ENCODE measurements at regions not wholly inside any gene's neighbourhood (a gene's known extent, or its start where the extent isn't known, plus 50 kb on each side); places are given as distances from the start of the nearest gene placed in this dataset.

DNA sequence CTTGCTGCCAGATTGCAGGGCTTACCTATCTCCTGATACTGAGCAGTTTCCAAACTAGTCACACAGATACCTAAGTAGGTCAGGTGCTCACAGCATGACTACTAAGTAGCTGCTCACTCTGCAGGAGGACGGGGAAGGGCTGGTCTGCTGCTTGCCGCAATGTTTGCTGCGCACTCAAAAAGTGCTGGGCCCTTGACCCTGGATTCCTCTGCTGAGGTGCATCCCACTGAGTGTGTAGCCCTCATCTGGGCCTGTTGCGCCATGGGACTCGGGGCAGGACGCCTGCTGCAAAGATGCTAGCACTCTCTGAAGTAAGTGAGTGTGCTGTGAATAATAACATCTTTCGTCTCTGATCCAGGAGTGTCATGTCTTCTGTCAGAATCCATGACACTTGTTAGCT is 59.2 kb upstream of the MEDAG start:
- Histone ChIP-seq H3K9me3 (ENCODE audit: control insufficient read depth, low read length) (no peaks in the 10 kb centered on the region), H3K4me3 (ENCODE audit: low read length) (no peak overlapping the region), H3K27me3 (replicated peaks; ENCODE audit: control insufficient read depth, insufficient read depth, low read length) (no peaks in the 10 kb centered on the region), H3K4me1 (ENCODE audit: control insufficient read depth, insufficient read depth, low read length) (peaks cover 25% of the 10 kb centered on the region), H3K36me3 (ENCODE audit: control insufficient read depth, insufficient read depth, low read length, severe bottlenecking) (no peaks in the 10 kb centered on the region), H3K9ac (ENCODE audit: low read length) (no peak overlapping the region)
- no peak for DNase-seq (ENCODE audit: low read depth)

DNA sequence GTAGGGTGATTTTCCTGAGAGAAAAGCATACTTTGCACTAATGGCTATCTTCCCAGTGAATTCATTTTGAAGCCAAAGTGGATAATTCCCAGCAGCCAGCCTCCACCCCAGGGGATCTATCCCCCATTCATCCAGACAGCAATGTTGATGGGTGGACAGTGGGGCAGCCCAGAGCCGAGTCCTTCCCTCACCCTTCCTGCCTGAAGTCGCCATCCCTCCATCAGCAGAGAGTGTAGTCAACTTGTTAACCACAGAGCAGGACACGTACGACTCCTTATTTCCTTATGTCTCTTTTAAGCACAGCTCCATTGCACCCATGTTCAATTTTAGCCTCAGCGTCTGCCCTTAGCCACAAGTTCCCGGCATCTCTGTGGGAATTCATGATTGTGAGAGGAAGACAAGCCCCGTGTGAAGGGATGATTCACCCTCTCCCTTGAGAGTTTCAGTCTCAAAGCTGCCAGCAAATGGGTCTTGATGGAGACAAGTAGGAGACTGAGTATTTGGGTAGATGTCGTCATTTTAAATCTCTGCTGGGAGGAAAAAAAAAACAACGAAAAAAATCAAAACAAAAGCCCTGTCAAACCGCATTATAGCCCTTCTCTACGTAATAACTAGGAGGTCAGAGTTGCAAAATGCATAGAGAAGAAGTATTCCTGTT is 58.3 kb upstream of the MEDAG start:
- Histone ChIP-seq H3K4me1 (ENCODE audit: control insufficient read depth, insufficient read depth, low read length) (peaks cover 25% of the 10 kb centered on the region), H3K9ac (ENCODE audit: low read length) (peak overlapping the region; percentile 60), H3K9me3 (ENCODE audit: control insufficient read depth, low read length) (no peaks in the 10 kb centered on the region), H3K36me3 (ENCODE audit: control insufficient read depth, insufficient read depth, low read length, severe bottlenecking) (no peaks in the 10 kb centered on the region), H3K27me3 (replicated peaks; ENCODE audit: control insufficient read depth, insufficient read depth, low read length) (no peaks in the 10 kb centered on the region), H3K4me3 (ENCODE audit: low read length) (peak overlapping the region; percentile 55)
- peak; percentile 95 for DNase-seq (ENCODE audit: low read depth)

DNA sequence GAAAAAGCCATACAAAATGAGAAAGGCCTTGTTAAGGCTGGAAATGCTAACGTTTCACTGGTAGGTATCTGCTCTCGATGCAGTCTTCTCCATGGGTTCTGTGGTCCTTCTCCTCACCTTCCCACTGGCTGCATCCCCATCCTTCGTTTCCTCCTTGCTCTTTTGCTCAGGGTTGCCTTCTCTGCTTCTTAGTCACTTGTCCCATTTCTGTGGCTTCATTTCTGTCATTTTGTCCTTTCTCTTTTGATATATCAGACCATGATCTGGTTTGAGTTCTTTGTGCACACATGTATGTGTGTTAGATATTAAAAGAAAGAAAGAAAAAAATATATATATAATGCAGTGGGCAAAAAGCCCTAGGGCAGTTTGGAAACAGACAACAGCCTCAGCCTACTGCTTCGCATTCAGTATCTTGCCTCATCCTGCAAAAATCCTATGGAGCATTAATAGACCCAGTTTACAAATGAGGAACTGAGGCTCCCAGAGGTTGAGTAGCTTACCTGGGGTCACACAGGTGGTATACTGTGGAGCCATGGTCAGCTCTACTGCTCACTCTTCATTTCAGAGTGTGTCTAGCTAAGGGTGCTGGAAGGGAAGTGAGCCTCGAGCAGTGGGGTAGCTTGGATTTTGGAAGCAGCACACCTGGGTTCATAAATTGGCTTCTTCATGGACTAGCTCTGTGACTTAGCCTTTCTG is 57.6 kb upstream of the MEDAG start:
- no peaks in the 10 kb centered on the region for H3K27me3 ChIP-seq (replicated peaks; ENCODE audit: control insufficient read depth, insufficient read depth, low read length)
- H3K9ac ChIP-seq (ENCODE audit: low read length), result peak overlapping the region; percentile 58
- DNase-seq (ENCODE audit: low read depth), result no peak
- peaks cover 25% of the 10 kb centered on the region for H3K4me1 ChIP-seq (ENCODE audit: control insufficient read depth, insufficient read depth, low read length)
- H3K36me3 ChIP-seq (ENCODE audit: control insufficient read depth, insufficient read depth, low read length, severe bottlenecking), result no peaks in the 10 kb centered on the region
- no peaks in the 10 kb centered on the region for H3K9me3 ChIP-seq (ENCODE audit: control insufficient read depth, low read length)
- H3K4me3 ChIP-seq (ENCODE audit: low read length), result peak overlapping the region; percentile 55

DNA sequence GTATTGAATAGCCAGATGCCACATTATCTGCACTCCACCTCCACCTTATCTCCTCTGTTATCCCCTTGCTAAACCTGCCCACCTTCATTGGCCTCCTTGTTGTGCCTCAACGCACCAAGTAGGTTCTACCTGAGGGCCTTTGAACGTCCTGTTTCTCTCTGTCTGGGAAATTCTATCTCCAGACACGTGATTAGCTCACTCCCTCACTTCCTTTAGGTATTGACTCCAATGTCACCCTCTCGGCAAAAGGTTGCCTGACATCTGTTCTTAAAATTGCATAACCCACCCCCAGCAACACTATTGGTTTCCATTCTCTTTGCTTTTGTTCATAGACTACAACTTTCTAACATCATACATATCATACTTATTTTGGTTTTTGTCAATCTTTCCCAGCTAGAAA is 56.5 kb upstream of the MEDAG start:
- no peaks in the 10 kb centered on the region for H3K36me3 ChIP-seq (ENCODE audit: control insufficient read depth, insufficient read depth, low read length, severe bottlenecking)
- no peak overlapping the region for H3K4me3 ChIP-seq (ENCODE audit: low read length)
- H3K9ac ChIP-seq (ENCODE audit: low read length), result no peak overlapping the region
- no peaks in the 10 kb centered on the region for H3K27me3 ChIP-seq (replicated peaks; ENCODE audit: control insufficient read depth, insufficient read depth, low read length)
- H3K9me3 ChIP-seq (ENCODE audit: control insufficient read depth, low read length), result no peaks in the 10 kb centered on the region
- DNase-seq (ENCODE audit: low read depth), result no peak
- peaks cover 25% of the 10 kb centered on the region for H3K4me1 ChIP-seq (ENCODE audit: control insufficient read depth, insufficient read depth, low read length)

DNA sequence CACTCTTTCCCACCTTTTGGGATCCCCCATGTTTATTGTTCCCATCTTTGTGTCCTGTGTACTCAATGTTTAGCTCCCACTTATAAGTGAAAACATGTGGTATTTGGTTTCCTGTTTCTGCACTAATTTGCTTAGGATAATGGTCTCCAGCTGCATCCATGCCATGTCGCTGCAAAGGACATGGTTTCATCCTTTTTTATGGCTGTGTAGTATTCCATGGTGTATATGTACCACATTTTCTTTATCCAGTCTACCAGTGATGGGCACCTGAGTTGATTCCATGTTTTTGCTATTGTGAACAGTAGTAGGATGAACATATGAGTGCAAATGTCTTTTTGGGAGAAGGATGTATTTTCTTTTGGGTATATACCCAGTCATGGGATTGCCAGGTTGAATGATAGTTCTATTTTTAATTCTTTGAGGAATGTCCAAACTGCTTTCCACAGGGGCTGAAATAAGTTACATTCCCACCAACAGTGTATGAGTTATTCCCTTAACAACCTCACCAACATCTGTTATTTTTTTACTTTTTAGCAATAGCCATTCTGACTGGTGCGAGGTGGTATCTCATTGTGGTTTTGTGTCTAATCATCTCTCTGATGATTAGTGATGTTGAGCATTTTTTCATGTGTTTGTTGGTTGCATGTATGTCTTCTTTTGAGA is 55.7 kb upstream of the MEDAG start:
- Histone ChIP-seq H3K36me3 (ENCODE audit: control insufficient read depth, insufficient read depth, low read length, severe bottlenecking) (no peaks in the 10 kb centered on the region), H3K4me3 (ENCODE audit: low read length) (no peak overlapping the region), H3K4me1 (ENCODE audit: control insufficient read depth, insufficient read depth, low read length) (peaks cover 25% of the 10 kb centered on the region), H3K9me3 (ENCODE audit: control insufficient read depth, low read length) (no peaks in the 10 kb centered on the region), H3K27me3 (replicated peaks; ENCODE audit: control insufficient read depth, insufficient read depth, low read length) (no peaks in the 10 kb centered on the region), H3K9ac (ENCODE audit: low read length) (no peak overlapping the region)
- no peak for DNase-seq (ENCODE audit: low read depth)

DNA sequence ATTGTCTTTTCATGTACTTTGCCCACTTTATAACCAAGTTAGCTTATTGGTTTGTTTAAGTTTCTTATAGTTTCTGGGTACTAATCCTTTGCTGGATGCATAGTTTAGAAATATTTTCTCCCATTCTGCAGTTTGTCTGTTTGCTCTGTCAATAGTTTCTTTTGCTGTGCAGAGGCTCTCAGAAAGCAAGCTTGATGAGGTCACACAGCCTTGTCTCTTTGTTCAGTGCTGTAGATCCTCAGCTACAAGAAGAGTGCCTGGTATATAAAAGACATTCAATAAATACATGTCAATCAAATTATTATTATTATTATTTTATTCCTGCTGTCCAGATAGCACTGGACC is 55.2 kb upstream of the MEDAG start:
- peaks cover 25% of the 10 kb centered on the region for H3K4me1 ChIP-seq (ENCODE audit: control insufficient read depth, insufficient read depth, low read length)
- no peaks in the 10 kb centered on the region for H3K9me3 ChIP-seq (ENCODE audit: control insufficient read depth, low read length)
- H3K4me3 ChIP-seq (ENCODE audit: low read length), result no peak overlapping the region
- H3K27me3 ChIP-seq (replicated peaks; ENCODE audit: control insufficient read depth, insufficient read depth, low read length), result no peaks in the 10 kb centered on the region
- DNase-seq (ENCODE audit: low read depth), result no peak
- no peak overlapping the region for H3K9ac ChIP-seq (ENCODE audit: low read length)
- no peaks in the 10 kb centered on the region for H3K36me3 ChIP-seq (ENCODE audit: control insufficient read depth, insufficient read depth, low read length, severe bottlenecking)

DNA sequence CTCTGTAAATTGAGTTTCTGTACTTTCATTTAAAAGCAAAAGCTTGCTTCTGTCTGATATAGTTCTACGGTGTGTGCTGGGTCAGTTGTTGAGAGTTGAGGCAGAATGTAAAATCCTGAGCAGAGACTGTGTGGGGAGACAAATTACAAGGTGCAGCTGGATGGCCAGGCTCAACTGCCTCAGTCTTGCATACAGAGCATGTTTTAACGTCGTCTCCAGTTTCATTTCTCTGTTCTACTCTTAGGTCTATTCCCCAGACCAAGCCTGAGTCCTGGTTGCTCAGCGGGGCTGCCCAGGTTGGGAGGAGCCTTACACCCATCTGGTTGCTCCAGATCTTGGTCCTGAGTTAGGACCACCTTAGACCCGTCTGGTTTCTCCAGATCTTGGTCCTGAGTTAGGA is 54.4 kb upstream of the MEDAG start:
- Histone ChIP-seq H3K9me3 (ENCODE audit: control insufficient read depth, low read length) (no peaks in the 10 kb centered on the region), H3K36me3 (ENCODE audit: control insufficient read depth, insufficient read depth, low read length, severe bottlenecking) (no peaks in the 10 kb centered on the region), H3K27me3 (replicated peaks; ENCODE audit: control insufficient read depth, insufficient read depth, low read length) (no peaks in the 10 kb centered on the region), H3K9ac (ENCODE audit: low read length) (no peak overlapping the region), H3K4me3 (ENCODE audit: low read length) (no peak overlapping the region), H3K4me1 (ENCODE audit: control insufficient read depth, insufficient read depth, low read length) (peaks cover 19% of the 10 kb centered on the region)
- no peak for DNase-seq (ENCODE audit: low read depth)

DNA sequence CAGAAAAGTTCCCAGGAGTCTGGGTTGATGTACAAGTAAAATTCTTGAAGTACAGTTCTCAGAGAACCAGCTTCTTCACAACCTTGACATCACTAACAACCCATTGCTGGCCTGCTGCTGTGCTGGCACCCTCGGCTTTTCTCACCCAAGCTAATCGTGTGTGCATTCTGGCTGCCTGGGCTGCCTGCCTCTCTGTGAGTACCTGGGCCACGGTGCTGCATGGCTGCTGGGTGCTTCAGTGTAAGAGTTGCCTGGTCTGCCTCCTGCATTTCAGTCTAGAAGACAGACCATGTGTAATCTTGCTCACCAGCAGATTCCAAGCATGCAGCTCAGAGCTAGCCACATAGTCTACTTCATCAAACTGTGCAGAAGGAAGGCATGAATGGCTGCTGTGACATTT is 50.5 kb upstream of the MEDAG start:
- no peak overlapping the region for H3K9ac ChIP-seq (ENCODE audit: low read length)
- no peak overlapping the region for H3K4me3 ChIP-seq (ENCODE audit: low read length)
- H3K36me3 ChIP-seq (ENCODE audit: control insufficient read depth, insufficient read depth, low read length, severe bottlenecking), result no peaks in the 10 kb centered on the region
- H3K4me1 ChIP-seq (ENCODE audit: control insufficient read depth, insufficient read depth, low read length), result no peaks in the 10 kb centered on the region
- no peaks in the 10 kb centered on the region for H3K27me3 ChIP-seq (replicated peaks; ENCODE audit: control insufficient read depth, insufficient read depth, low read length)
- peaks cover 8% of the 10 kb centered on the region for H3K9me3 ChIP-seq (ENCODE audit: control insufficient read depth, low read length)
- DNase-seq (ENCODE audit: low read depth), result no peak

DNA sequence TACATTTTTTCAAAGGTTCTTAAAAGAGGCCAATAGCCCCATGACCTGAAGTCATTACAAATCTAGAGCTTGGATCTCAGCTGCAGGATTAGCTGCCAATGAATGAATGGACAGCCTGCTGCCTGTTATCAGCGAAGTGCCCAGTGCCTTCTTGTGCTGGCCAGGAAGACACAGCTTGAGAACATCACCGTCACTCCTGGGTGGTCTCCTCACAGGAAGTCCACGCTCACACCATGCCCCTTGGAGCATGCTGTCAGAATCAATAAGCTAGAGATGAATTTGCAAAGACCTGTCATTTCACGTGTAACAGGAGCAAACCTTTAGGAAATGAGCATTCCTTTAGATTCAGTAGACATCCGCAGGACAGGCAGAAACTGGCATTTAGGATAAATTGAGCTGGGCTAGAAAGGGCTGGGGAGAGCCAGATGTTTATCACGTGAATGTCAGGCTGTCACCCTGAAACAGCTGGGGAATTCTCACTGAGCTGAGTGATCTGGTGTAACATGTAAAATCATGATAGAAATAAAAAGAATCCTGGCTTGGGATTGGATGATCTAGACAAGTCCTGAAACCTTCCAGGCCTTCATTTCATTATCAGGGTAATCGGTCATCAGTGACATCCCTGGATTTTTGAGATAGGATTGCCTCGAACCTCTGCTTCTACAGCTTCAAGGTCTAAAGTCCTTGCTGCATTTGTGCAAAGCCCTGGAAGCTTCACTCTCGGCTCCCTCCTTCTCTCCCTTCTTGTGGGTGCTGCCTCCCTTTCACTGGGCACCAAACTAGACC is 49.9 kb upstream of the MEDAG start:
- Histone ChIP-seq H3K36me3 (ENCODE audit: control insufficient read depth, insufficient read depth, low read length, severe bottlenecking) (no peaks in the 10 kb centered on the region), H3K4me3 (ENCODE audit: low read length) (no peak overlapping the region), H3K27me3 (replicated peaks; ENCODE audit: control insufficient read depth, insufficient read depth, low read length) (no peaks in the 10 kb centered on the region), H3K4me1 (ENCODE audit: control insufficient read depth, insufficient read depth, low read length) (no peaks in the 10 kb centered on the region), H3K9me3 (ENCODE audit: control insufficient read depth, low read length) (peaks cover 8% of the 10 kb centered on the region), H3K9ac (ENCODE audit: low read length) (no peak overlapping the region)
- no peak for DNase-seq (ENCODE audit: low read depth)
